Chondrocyte (in vitro differentiated cells): ENCODE measurements at regions not wholly inside any gene's neighbourhood (a gene's known extent, or its start where the extent isn't known, plus 50 kb on each side); places are given as distances from the start of the nearest gene placed in this dataset.
A peak's percentile ranks its signal among the peaks of the same experiment; 100 is the strongest.
"Not testable (repeated sequence)": the region's sequence is repeated elsewhere in the genome, so short reads cannot be mapped to it uniquely, and the experiment has no call there.

ENCODE experiments used
- DNase-seq: peaks from one replicate; pipeline ENCODE4 v3.0.0; 2021; ENCODE audit warnings: mixed read lengths, low spot score
- H3K27ac Mint-ChIP-seq: one replicate; pipeline ENCODE4 v1.8.0; 2021; ENCODE audit warnings: mild to moderate bottlenecking, moderate library complexity, mixed read lengths; ENCODE audit not compliant: unreplicated experiment
- H3K27me3 Mint-ChIP-seq: 2 replicates; pipeline ENCODE4 v1.8.0; 2021; ENCODE audit warnings: low read depth, mixed read lengths
- H3K36me3 Mint-ChIP-seq: 2 replicates; pipeline ENCODE4 v1.8.0; 2021; ENCODE audit warnings: low read depth, mixed read lengths
- H3K4me1 Mint-ChIP-seq: 2 replicates; pipeline ENCODE4 v1.8.0; 2021; ENCODE audit warnings: low read depth, mild to moderate bottlenecking, mixed read lengths
- H3K4me3 Mint-ChIP-seq: one replicate; pipeline ENCODE4 v1.8.0; 2021; ENCODE audit warnings: mild to moderate bottlenecking, moderate library complexity, mixed read lengths; ENCODE audit not compliant: unreplicated experiment
- H3K9me3 Mint-ChIP-seq: 2 replicates; pipeline ENCODE4 v1.8.0; 2021; ENCODE audit warnings: low read depth, mixed read lengths
- TF ChIP-seq, protein P1 (sequence below): fragments of 200-600 bp; sonication (generic); IDR thresholded peaks from 2 replicates; pipeline ENCODE4 v1.5.0; 2021; ENCODE audit warnings: antibody characterized with exemption, mild to moderate bottlenecking, moderate library complexity

DNA sequence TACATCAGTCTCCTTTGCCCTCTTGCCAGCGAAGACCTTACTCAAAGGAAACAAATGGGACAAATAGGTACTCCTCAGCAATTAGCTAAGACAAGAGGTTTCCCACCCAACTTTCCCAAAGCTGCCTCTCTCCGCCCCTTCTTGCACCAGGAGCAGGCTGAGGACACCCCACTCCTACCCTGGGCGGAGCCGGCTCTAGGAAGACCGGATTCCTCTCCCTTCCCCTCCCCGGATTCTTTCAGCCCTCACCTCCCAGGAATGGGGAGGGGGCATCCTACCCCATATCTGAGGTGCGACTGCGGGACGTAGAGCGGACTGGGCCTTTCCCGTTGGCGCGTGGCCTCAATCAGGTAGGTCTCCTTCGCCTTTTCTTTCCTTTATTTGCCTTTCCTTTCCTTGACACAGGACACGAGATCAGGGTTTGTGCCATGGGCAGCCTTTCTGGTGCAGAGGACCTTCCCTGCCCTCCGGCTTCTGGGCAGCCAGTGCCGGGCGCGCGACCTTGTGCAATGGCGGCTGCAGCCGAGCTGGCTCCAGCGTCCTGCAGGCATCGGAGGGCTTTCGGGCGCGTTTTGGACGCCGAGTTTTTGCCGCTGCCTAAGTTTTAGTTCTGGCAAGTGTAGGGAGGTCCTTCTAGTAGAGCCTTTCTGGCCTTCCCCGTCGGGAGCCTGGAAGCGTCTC is 279.9 kb downstream of the PLS3 start:
- H3K27me3 Mint-ChIP-seq, H3K27ac Mint-ChIP-seq, H3K4me1 Mint-ChIP-seq, H3K9me3 Mint-ChIP-seq, DNase-seq, H3K36me3 Mint-ChIP-seq, H3K4me3 Mint-ChIP-seq: not testable (repeated sequence)

DNA sequence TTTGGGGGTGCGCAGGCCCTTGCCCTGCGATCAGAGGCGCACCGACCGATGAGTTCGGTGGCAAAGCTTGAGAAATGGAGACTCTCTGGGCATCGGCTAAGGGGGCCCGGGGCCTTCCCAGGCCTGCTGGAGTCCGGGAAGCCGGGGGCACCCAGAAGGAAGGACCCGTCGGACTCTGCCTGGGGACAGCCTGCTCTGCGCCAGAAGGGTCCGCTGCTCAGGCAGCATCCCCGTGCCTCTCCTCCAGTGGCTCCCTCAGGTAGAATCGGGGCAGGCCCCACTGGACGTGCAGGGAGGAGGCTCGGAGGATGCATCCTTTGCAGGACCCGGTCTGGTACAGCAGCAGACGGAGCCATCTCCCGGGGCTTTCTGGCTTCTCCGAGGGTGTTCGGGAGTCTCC is 290.0 kb downstream of the PLS3 start:
- not testable (repeated sequence) for DNase-seq, H3K4me3 Mint-ChIP-seq, H3K36me3 Mint-ChIP-seq, H3K4me1 Mint-ChIP-seq, H3K27ac Mint-ChIP-seq, H3K9me3 Mint-ChIP-seq, H3K27me3 Mint-ChIP-seq

DNA sequence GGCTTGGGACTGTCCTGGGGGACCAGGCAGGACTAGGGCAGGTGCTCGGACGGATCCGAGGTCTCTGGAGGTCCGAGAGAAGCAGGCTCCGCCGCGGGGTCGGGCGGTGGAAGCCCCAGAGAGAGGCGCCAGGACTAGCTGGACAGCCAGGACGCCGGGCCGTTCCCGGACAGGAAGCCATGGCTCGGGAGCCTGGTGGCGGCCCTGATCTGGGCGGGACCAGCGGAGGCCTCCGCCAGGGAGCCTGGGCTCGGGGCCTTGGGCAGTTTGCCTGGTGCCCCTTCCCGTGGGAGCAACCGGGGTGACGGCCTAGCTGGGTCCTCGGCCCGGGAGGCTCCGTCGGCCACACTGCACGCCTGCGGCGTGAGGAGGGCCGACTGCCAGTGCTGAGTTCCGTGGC is 292.3 kb downstream of the PLS3 start:
- not testable (repeated sequence) for H3K4me1 Mint-ChIP-seq, H3K27me3 Mint-ChIP-seq, H3K36me3 Mint-ChIP-seq, H3K4me3 Mint-ChIP-seq, H3K9me3 Mint-ChIP-seq, H3K27ac Mint-ChIP-seq
- DNase-seq: peak; percentile 84

DNA sequence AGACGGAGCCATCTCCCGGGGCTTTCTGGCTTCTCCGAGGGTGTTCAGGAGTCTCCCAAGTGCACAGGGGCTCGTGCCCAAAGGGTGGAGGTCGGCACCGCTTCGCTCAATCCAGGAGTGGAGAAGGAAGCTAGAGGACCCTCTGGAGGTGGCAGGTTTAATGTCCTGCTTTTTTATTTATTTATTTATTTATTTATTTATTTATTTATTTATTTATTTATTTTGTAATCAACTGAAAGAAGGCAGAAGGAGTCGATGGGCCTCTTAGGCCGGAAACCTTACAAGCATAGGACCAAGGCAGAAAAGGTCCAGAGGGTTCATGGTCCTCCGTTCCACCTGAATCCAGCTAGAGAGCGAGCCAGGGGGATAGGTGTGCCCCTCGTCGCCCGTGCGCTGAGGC is 289.4 kb upstream of the AGTR2 start:
- not testable (repeated sequence) for H3K4me1 Mint-ChIP-seq, H3K27me3 Mint-ChIP-seq, H3K4me3 Mint-ChIP-seq, H3K27ac Mint-ChIP-seq, DNase-seq, H3K36me3 Mint-ChIP-seq, H3K9me3 Mint-ChIP-seq

DNA sequence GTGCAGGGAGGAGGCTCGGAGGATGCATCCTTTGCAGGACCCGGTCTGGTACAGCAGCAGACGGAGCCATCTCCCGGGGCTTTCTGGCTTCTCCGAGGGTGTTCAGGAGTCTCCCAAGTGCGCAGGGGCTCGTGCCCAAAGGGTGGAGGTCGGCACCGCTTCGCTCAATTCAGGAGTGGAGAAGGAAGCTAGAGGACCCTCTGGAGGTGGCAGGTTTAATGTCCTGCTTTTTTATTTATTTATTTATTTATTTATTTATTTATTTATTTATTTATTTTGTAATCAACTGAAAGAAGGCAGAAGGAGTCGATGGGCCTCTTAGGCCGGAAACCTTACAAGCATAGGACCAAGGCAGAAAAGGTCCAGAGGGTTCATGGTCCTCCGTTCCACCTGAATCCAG is 286.4 kb upstream of the AGTR2 start:
- not testable (repeated sequence) for H3K36me3 Mint-ChIP-seq, DNase-seq, H3K27ac Mint-ChIP-seq, H3K4me1 Mint-ChIP-seq, H3K4me3 Mint-ChIP-seq, H3K9me3 Mint-ChIP-seq, H3K27me3 Mint-ChIP-seq

DNA sequence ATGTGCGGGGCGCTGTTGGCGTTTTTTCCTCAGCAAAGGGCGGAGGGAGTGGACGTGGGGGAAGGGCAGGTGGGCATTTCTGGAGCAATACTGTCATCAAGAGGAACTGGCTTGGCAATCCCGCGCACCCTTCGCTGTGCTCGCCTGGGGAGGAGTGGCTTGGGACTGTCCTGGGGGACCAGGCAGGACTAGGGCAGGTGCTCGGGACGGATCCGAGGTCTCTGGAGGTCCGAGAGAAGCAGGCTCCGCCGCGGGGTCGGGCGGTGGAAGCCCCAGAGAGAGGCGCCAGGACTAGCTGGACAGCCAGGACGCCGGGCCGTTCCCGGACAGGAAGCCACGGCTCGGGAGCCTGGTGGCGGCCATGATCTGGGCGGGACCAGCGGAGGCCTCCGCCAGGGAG is 282.5 kb upstream of the AGTR2 start:
- peak; percentile 98 for DNase-seq
- not testable (repeated sequence) for H3K4me1 Mint-ChIP-seq, H3K4me3 Mint-ChIP-seq, H3K27me3 Mint-ChIP-seq, H3K36me3 Mint-ChIP-seq, H3K27ac Mint-ChIP-seq
- H3K9me3 Mint-ChIP-seq: peaks cover 23% of the 10 kb centered on the region

DNA sequence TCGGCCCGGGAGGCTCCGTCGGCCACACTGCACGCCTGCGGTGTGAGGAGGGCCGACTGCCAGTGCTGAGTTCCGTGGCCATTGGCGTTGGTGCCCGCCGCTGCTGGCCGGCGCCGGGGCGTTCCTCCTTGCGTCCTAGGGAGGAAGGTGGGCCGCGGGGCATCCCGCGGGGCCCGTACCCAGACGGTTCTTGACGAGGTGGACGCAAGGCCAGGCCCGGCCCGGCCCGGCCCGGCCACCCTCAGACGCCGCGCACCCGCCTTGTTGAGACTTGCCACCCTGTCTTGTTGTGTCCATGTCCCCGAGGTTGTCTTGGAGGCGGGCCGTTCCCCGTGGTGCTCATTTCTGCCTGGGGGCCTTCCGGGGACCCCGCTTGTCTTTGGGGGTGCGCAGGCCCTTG is 282.0 kb upstream of the AGTR2 start:
- not testable (repeated sequence) for DNase-seq, H3K27me3 Mint-ChIP-seq, H3K4me1 Mint-ChIP-seq, H3K27ac Mint-ChIP-seq, H3K36me3 Mint-ChIP-seq, H3K4me3 Mint-ChIP-seq
- H3K9me3 Mint-ChIP-seq: peaks cover 27% of the 10 kb centered on the region

DNA sequence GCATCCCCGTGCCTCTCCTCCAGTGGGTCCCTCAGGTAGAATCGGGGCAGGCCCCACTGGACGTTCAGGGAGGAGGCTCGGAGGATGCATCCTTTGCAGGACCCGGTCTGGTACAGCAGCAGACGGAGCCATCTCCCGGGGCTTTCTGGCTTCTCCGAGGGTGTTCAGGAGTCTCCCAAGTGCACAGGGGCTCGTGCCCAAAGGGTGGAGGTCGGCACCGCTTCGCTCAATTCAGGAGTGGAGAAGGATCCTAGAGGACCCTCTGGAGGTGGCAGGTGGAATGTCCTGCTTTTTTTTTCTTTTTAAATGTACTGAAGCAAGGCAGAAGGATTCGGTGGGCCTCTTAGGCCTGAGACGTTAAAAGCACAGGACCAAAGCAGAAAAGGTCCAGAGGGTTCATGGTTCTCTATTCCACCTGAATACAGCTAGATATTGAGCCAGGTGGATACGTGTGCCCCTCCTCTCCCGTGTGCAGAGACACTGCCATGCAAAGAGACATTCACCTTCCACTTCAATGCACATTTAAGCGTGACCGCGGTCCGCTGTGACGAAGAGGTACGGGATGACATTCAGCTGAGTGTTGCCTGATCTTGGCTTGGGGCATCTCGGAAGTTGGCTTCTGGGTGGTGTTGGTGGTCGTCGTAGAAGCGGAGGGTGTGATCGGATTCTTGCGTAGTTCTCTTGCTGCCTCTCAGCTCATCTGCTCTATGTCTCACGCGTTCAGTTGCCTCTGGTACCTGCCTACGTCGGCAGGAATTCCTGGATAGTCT is 281.2 kb upstream of the AGTR2 start:
- H3K4me3 Mint-ChIP-seq: no peak overlapping the region
- H3K36me3 Mint-ChIP-seq: peaks cover 5% of the 10 kb centered on the region
- DNase-seq: no peak
- no peaks in the 10 kb centered on the region for H3K4me1 Mint-ChIP-seq
- no peak overlapping the region for H3K27ac Mint-ChIP-seq
- TF ChIP-seq, protein P1, sequence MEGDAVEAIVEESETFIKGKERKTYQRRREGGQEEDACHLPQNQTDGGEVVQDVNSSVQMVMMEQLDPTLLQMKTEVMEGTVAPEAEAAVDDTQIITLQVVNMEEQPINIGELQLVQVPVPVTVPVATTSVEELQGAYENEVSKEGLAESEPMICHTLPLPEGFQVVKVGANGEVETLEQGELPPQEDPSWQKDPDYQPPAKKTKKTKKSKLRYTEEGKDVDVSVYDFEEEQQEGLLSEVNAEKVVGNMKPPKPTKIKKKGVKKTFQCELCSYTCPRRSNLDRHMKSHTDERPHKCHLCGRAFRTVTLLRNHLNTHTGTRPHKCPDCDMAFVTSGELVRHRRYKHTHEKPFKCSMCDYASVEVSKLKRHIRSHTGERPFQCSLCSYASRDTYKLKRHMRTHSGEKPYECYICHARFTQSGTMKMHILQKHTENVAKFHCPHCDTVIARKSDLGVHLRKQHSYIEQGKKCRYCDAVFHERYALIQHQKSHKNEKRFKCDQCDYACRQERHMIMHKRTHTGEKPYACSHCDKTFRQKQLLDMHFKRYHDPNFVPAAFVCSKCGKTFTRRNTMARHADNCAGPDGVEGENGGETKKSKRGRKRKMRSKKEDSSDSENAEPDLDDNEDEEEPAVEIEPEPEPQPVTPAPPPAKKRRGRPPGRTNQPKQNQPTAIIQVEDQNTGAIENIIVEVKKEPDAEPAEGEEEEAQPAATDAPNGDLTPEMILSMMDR: no peak
- H3K9me3 Mint-ChIP-seq: peaks cover 31% of the 10 kb centered on the region
- H3K27me3 Mint-ChIP-seq: no peaks in the 10 kb centered on the region
